ENCODE measurements at regions not wholly inside any gene's neighbourhood (a gene's known extent, or its start where the extent isn't known, plus 50 kb on each side); places are given as distances from the start of the nearest gene placed in this dataset.

DNA sequence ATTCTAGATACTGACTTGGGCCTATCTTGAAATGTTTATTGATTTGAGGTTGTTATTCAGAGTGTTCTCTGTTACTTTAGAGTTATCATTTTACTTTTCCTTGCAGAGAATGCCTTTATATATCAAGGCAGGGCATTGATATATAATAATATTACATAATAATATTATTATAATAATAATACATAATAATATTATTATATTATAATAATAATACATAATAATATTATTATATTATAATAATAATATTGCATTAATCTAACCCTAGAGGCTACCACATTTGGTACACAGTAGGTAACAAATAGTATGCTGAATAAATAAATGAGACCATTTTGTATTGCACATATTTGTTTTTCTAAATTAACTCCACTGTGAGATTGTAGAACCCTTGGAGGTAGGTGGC, 216.3 kb downstream of the EFHB start:
- no peak for TF ChIP-seq GATA2 (IDR thresholded peaks at IDR 0.05; ENCODE audit: low read depth, low read length)
- TF ChIP-seq GATA3 (IDR thresholded peaks at IDR 0.05; ENCODE audit: low read depth, low read length) = no peak
